ENCODE measurements at regions not wholly inside any gene's neighbourhood (a gene's known extent, or its start where the extent isn't known, plus 50 kb on each side); places are given as distances from the start of the nearest gene placed in this dataset.

DNA sequence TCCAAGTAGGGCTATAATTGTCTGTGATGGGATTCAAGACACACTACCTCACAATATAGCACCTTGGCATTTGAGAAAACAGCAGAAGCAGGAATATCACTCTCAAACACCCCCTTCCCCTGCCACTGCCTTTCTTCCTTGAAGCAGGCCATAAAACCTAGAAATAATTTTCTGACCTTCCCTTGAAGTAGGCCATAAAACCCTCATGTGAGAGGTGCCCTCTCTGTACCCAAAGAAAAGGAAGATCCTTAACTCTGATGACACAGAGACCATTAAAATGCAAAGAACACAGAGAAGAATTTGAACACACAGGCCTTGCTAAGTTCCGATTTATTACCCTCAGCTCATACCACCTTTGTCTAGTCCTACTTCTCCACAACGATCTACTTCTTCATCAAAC is 631.7 kb upstream of the CADM1 start:
- no peak overlapping the region for H3K27ac Mint-ChIP-seq
- H3K9me3 Mint-ChIP-seq = no peaks in the 10 kb centered on the region
- no peaks in the 10 kb centered on the region for H3K36me3 Mint-ChIP-seq (ENCODE audit: low read depth)

DNA sequence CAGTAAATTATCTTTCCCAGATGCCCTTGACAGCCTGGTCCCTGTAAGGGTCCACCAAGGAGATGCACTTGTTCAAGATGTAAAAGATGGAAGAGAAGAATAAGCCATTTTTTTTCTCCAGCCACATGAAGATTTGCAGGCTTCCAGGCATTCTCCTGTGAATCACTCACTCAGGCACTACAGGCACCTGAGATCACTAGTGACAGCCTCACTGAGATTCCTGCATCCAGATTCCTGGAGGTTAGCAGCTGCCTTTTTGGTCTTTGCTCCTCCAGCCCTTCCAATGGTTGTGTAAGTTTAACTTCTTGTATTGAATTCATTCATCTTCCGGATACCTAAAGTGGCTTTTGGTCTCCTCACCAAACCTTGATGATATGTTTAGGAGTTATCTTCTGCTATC is 630.2 kb upstream of the CADM1 start:
- Mint-ChIP-seq H3K27ac (no peak overlapping the region), H3K4me1 (no peaks in the 10 kb centered on the region), H3K36me3 (ENCODE audit: low read depth) (no peaks in the 10 kb centered on the region), H3K27me3 (ENCODE audit: low read depth) (peaks cover 12% of the 10 kb centered on the region), H3K4me3 (no peak overlapping the region), H3K9me3 (no peaks in the 10 kb centered on the region)
- TF ChIP-seq, protein P1, sequence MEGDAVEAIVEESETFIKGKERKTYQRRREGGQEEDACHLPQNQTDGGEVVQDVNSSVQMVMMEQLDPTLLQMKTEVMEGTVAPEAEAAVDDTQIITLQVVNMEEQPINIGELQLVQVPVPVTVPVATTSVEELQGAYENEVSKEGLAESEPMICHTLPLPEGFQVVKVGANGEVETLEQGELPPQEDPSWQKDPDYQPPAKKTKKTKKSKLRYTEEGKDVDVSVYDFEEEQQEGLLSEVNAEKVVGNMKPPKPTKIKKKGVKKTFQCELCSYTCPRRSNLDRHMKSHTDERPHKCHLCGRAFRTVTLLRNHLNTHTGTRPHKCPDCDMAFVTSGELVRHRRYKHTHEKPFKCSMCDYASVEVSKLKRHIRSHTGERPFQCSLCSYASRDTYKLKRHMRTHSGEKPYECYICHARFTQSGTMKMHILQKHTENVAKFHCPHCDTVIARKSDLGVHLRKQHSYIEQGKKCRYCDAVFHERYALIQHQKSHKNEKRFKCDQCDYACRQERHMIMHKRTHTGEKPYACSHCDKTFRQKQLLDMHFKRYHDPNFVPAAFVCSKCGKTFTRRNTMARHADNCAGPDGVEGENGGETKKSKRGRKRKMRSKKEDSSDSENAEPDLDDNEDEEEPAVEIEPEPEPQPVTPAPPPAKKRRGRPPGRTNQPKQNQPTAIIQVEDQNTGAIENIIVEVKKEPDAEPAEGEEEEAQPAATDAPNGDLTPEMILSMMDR (IDR thresholded peaks at IDR 0.05; ENCODE audit: unreplicated experiment in 3 of 3) = no peak

More for the DNA sequence above, 631.7 kb upstream of the CADM1 start:
- TF ChIP-seq, protein P1 (IDR thresholded peaks at IDR 0.05; ENCODE audit: unreplicated experiment in 3 of 3) = no peak
- Mint-ChIP-seq H3K4me1 (no peaks in the 10 kb centered on the region), H3K4me3 (no peak overlapping the region), H3K27me3 (ENCODE audit: low read depth) (peaks cover 12% of the 10 kb centered on the region)

DNA sequence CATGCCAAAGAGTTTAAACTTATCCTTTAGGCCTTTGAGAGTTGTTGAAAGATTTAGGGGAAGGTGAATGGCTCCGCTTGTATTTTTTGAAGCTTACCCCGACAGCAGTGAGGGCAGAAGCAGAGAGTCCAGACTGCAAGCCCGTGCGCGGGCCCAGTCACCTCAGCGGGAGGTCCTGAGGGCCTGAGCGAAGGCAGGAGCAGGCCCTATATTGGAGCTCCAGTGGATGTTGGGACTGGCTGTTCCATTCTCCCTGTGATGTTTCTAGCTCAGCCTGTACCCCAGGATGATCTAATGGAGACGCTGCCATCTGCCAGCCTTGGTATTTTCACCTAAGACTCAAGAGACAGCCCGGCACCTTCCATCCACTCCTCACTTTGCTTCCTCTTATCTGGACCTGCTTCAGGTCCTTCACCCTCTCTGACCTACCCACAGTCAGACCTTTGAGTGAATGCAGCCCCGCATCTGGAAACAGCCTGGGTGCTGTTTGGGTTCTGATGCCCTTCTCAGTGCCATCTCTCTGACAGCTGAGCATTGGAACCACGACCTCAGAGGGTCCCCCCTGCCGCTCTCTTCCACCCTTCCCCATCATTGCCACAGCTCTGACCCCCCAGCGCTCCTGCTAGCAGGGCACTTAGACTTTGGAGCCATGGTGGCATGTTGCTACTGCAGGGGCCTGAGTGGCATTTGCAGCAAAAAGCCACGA is 628.2 kb upstream of the CADM1 start:
- Mint-ChIP-seq H3K4me3 (no peak overlapping the region), H3K27ac (peak overlapping the region in 1 of 3 experiments; percentile 68), H3K9me3 (no peaks in the 10 kb centered on the region), H3K4me1 (no peaks in the 10 kb centered on the region), H3K36me3 (ENCODE audit: low read depth) (no peaks in the 10 kb centered on the region), H3K27me3 (ENCODE audit: low read depth) (peaks cover 4% of the 10 kb centered on the region)
- TF ChIP-seq, protein P1 (IDR thresholded peaks at IDR 0.05; ENCODE audit: unreplicated experiment in 3 of 3) = no peak

DNA sequence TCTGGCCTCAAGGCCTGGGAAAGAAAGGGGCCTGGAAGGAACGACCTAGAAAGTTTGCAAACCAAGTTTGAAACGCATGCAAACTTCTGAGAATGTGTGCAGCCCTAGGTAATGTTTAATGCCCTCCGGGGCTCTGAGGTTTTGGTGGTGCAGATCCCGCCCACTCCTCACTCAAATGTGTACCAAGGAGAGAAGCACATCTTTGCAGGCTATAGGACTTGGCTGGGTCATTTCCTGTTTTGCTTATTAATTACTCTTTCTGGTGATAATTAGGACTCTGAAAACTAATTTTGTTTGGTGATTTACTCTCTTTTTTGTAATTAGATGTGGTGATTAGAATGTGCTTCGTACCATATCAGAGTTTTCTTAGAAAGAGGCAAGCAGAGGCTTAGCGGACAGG is 625.9 kb upstream of the CADM1 start:
- Mint-ChIP-seq H3K27me3 (ENCODE audit: low read depth) (peaks cover 8% of the 10 kb centered on the region), H3K4me3 (no peak overlapping the region), H3K9me3 (no peaks in the 10 kb centered on the region), H3K36me3 (ENCODE audit: low read depth) (no peaks in the 10 kb centered on the region), H3K27ac (no peak overlapping the region), H3K4me1 (no peaks in the 10 kb centered on the region)
- TF ChIP-seq, protein P1 (IDR thresholded peaks at IDR 0.05; ENCODE audit: unreplicated experiment in 3 of 3) = no peak

DNA sequence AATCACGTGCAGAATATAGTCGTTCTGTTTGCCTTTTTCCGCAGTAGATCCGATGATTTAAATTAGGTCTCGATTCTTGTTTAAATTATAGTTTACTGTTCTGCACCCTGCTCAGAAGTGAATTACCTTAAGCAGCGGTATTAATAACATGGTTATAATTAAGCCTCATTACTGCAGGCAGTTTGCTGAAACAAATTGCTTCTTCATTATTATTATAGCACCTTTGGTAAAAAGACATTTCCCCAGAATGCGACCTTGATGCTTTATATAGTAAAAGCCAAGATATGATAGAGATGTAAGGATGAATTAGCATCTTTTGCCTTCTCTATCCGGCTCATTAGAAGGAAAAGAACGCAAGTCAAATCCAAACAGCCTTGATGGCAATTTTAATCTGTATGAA is 625.2 kb upstream of the CADM1 start:
- H3K27ac Mint-ChIP-seq = no peak overlapping the region
- H3K36me3 Mint-ChIP-seq (ENCODE audit: low read depth) = no peaks in the 10 kb centered on the region
- no peaks in the 10 kb centered on the region for H3K9me3 Mint-ChIP-seq
- H3K4me1 Mint-ChIP-seq = no peaks in the 10 kb centered on the region
- H3K4me3 Mint-ChIP-seq = no peak overlapping the region
- TF ChIP-seq, protein P1 (IDR thresholded peaks at IDR 0.05; ENCODE audit: unreplicated experiment in 3 of 3) = no peak
- peaks cover 8% of the 10 kb centered on the region for H3K27me3 Mint-ChIP-seq (ENCODE audit: low read depth)

DNA sequence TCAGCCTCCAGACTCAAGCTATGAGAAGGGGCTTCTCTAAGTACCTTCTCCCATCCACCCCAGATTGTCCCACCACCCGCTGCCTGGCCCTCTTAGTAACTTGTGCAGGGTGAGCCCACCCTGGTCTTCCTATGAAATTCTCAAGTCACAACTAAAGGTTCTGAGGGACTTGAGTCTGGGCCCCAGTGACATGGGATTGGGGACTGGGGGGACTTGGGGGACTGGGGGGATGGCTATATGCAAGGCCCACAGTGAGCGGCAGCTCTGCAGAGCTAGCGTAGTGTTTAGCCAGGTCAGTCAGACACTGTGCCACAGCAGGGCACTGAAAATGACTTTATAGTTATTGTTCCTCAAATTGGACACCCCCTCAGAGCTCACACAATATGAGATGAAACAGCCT is 622.3 kb upstream of the CADM1 start:
- Mint-ChIP-seq H3K4me3 (no peak overlapping the region), H3K27me3 (ENCODE audit: low read depth) (peaks cover 4% of the 10 kb centered on the region), H3K4me1 (no peaks in the 10 kb centered on the region), H3K9me3 (no peaks in the 10 kb centered on the region), H3K36me3 (ENCODE audit: low read depth) (no peaks in the 10 kb centered on the region), H3K27ac (no peak overlapping the region)
- TF ChIP-seq, protein P1 (IDR thresholded peaks at IDR 0.05; ENCODE audit: unreplicated experiment in 3 of 3) = no peak
